ENCODE measurements at regions not wholly inside any gene's neighbourhood (a gene's known extent, or its start where the extent isn't known, plus 50 kb on each side); places are given as distances from the start of the nearest gene placed in this dataset.

DNA sequence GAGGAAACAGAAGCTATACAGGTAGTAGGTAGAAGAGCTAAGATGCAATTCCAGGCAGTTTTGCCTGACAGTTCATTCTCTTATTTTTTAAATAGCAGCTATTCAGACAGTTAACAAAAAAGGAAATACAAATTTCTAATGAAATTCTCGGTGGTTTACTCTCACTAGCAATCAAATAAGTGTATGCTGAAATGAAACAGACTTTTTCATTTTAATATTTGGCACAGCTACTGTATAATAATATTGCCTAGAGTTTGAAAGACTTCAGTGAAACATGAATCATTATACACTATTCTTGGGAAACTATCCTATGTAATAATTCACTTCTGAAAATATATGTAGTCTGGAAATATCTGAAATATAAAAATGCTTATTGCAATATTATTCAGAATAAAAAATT lies 463.2 kb upstream of the AGTR1 start:
- dilution Hi-C loops (cut with HindIII; ENCODE audit: low sequenced_read_pairs, unreplicated experiment): no loop called here
- CTCF ChIA-PET: no interaction called here
- H3K27me3 ChIP-seq (ENCODE audit: control insufficient read depth, insufficient read depth, low read length): no peaks in the 10 kb centered on the region

More for the DNA sequence above, 463.2 kb upstream of the AGTR1 start:
- H4K5ac ChIP-seq (ENCODE audit: low read depth, low read length): no peak overlapping the region
- no peak overlapping the region for H4K8ac ChIP-seq (ENCODE audit: low read depth in 2 of 2, low read length in 2 of 2)
- no peak overlapping the region for H2AFZ ChIP-seq (replicated peaks; ENCODE audit: low read length, poor library complexity)
- DNase-seq (no peak), ATAC-seq (ENCODE audit: low read depth) (no peak)
- H2BK5ac ChIP-seq (ENCODE audit: low read depth, low read length, poor library complexity, severe bottlenecking): no peak overlapping the region
- no peak overlapping the region for H3K4ac ChIP-seq (ENCODE audit: low read depth, low read length)
- H2AK9ac ChIP-seq (replicated peaks; ENCODE audit: low read depth, low read length, poor library complexity): no peak overlapping the region
- H2AK5ac ChIP-seq (ENCODE audit: low read depth, low read length): no peak overlapping the region
- H3K27ac ChIP-seq (ENCODE audit: insufficient read depth, low read length): no peak overlapping the region
- no peak overlapping the region for H3K9ac ChIP-seq (ENCODE audit: low read depth, low read length)
- no peaks in the 10 kb centered on the region for H4K20me1 ChIP-seq (ENCODE audit: insufficient read depth, low read length)
- no peak for TF ChIP-seq MAZ (IDR thresholded peaks at IDR 0.05; ENCODE audit: borderline replicate concordance, low read depth, low read length)
- TF ChIP-seq, protein P1, sequence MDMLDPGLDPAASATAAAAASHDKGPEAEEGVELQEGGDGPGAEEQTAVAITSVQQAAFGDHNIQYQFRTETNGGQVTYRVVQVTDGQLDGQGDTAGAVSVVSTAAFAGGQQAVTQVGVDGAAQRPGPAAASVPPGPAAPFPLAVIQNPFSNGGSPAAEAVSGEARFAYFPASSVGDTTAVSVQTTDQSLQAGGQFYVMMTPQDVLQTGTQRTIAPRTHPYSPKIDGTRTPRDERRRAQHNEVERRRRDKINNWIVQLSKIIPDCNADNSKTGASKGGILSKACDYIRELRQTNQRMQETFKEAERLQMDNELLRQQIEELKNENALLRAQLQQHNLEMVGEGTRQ (IDR thresholded peaks at IDR 0.05; ENCODE audit: low read depth, low read length): no peak
- no peak for TF ChIP-seq BHLHE40 (IDR thresholded peaks at IDR 0.05; ENCODE audit: low read depth, low read length)
- no peak for TF ChIP-seq CTCF (conservative IDR thresholded peaks at IDR 0.05; ENCODE audit: low read depth, low read length)
- no peak for TF ChIP-seq CHD1 (IDR thresholded peaks at IDR 0.05; ENCODE audit: low read depth, low read length)
- TF ChIP-seq NFE2L2 (IDR thresholded peaks at IDR 0.05; ENCODE audit: low read depth, low read length): no peak
- TF ChIP-seq RFX5 (IDR thresholded peaks at IDR 0.05; ENCODE audit: low read depth, low read length): no peak
- TF ChIP-seq MXI1 (IDR thresholded peaks at IDR 0.05; ENCODE audit: borderline replicate concordance, low read depth, low read length): no peak
- no peak for TF ChIP-seq MAFK (IDR thresholded peaks at IDR 0.05; ENCODE audit: low read depth, low read length)
- TF ChIP-seq RAD21 (IDR thresholded peaks at IDR 0.05; ENCODE audit: low read length): no peak
- no peak for TF ChIP-seq SMC3 (IDR thresholded peaks at IDR 0.05; ENCODE audit: low read depth, low read length)
- TF ChIP-seq FOS (IDR thresholded peaks at IDR 0.05; ENCODE audit: low read depth, low read length): no peak
- TF ChIP-seq, protein P2, sequence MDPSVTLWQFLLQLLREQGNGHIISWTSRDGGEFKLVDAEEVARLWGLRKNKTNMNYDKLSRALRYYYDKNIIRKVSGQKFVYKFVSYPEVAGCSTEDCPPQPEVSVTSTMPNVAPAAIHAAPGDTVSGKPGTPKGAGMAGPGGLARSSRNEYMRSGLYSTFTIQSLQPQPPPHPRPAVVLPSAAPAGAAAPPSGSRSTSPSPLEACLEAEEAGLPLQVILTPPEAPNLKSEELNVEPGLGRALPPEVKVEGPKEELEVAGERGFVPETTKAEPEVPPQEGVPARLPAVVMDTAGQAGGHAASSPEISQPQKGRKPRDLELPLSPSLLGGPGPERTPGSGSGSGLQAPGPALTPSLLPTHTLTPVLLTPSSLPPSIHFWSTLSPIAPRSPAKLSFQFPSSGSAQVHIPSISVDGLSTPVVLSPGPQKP (IDR thresholded peaks at IDR 0.05; ENCODE audit: borderline replicate concordance, low read depth, low read length): no peak
- TF ChIP-seq POLR2A (IDR thresholded peaks at IDR 0.05; ENCODE audit: low read depth, low read length): no peak
- TF ChIP-seq RCOR1 (IDR thresholded peaks at IDR 0.05; ENCODE audit: insufficient replicate concordance, low read length): no peak
- TF ChIP-seq CEBPB (IDR thresholded peaks at IDR 0.05; ENCODE audit: low read depth, low read length): no peak
- H2BK20ac ChIP-seq (ENCODE audit: low read depth, low read length): no peak overlapping the region
- no peak overlapping the region for H2BK120ac ChIP-seq (ENCODE audit: low read depth, low read length)
- H4K91ac ChIP-seq (ENCODE audit: insufficient read depth, low read depth, low read length): no peak overlapping the region
- H3K56ac ChIP-seq (ENCODE audit: extremely low read depth, insufficient read depth, low read length): no peak overlapping the region
- no peaks in the 10 kb centered on the region for H3K9me3 ChIP-seq (ENCODE audit: control insufficient read depth, insufficient read depth, low read length)
- no peak overlapping the region for H3K4me3 ChIP-seq (ENCODE audit: insufficient read depth, low read depth, low read length)
- no peak overlapping the region for H3K23ac ChIP-seq (ENCODE audit: low read depth, low read length)
- POLR2A ChIA-PET (ENCODE audit: unreplicated experiment): no interaction called here
- H3K4me2 ChIP-seq (ENCODE audit: low read depth, low read length): no peak overlapping the region
- in situ Hi-C loops (cut with MboI; ENCODE audit: low sequenced_read_pairs): no loop called here
- intact Hi-C loops (cut with micrococcal nuclease): no loop called here
- no peaks in the 10 kb centered on the region for H3K79me1 ChIP-seq (ENCODE audit: low read depth in 1 of 2, low read length in 2 of 2)
- no peak overlapping the region for H3K18ac ChIP-seq (ENCODE audit: low read depth, low read length)
- H2BK15ac ChIP-seq (ENCODE audit: low read depth, low read length): no peak overlapping the region
- WGBS, 2 experiments (ENCODE audit: extremely low coverage in 2 of 2, insufficient read length in 1 of 2): no CpG with 5 or more reads among the region's 1 CpG
- no peaks in the 10 kb centered on the region for H3K4me1 ChIP-seq (ENCODE audit: control insufficient read depth, insufficient read depth, low read length)
- H3K9me1 ChIP-seq (ENCODE audit: insufficient read depth, low read length): no peaks in the 10 kb centered on the region
- no peaks in the 10 kb centered on the region for H3K36me3 ChIP-seq (ENCODE audit: control insufficient read depth, insufficient read depth, low read length)
- no TSS peak for BruUV-seq (replicated peaks)
- no peak overlapping the region for H3K14ac ChIP-seq (replicated peaks; ENCODE audit: low read depth, low read length)

Measured in IMR-90 (cell line).